HG02610 (cell line): ENCODE measurements at regions not wholly inside any gene's neighbourhood (a gene's known extent, or its start where the extent isn't known, plus 50 kb on each side); places are given as distances from the start of the nearest gene placed in this dataset.
A peak's percentile ranks its signal among the peaks of the same experiment; 100 is the strongest.

Source experiments
- ATAC-seq: cut with Tn5 transposase; IDR thresholded peaks from one replicate; pipeline ENCODE4 v1.9.1; 2021; ENCODE audit warnings: mild to moderate bottlenecking, moderate library complexity; ENCODE audit not compliant: unreplicated experiment

GRCh38 chr12:93101367-93101766, 172.3 kb upstream of the EEA1 start:
- no peak for ATAC-seq

DNA sequence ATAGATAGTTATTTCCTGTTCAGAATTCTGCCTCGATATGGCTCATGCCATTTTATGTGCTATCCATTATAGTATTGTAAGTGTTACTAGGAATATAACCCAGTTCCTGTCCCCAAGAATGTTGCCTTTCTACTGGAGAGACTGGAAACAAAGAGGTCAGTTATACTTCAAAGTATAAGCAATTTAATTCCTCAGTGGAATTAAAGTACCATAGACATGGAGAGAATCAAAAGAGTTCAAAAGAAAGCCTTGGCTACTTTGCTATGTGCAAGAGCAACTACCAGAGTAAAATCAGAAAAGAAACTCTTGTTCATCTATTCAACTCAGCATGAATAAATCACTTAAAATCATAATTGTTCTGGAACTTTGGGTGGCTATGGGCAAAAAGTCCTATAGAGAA, 173.2 kb upstream of the EEA1 start:
- ATAC-seq = no peak

DNA sequence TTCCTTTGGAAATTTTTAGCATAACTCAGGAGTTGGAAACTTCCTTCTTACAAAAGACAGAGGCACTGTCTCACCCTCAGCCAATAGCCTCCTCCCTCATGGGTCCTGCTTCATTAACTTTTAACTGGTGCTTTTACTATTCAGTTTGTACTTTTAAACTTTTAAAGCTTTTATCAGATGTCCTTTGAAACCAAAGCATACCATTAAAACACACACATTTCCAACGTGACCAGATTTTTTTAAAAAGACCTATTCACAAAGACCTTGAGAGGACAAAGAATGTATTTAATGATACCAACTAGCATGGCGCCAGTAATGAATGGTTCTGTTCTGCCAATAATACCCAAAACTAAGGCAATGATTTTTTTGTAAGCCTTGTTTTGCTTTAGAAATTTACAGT, 173.6 kb upstream of the EEA1 start:
- ATAC-seq = no peak

DNA sequence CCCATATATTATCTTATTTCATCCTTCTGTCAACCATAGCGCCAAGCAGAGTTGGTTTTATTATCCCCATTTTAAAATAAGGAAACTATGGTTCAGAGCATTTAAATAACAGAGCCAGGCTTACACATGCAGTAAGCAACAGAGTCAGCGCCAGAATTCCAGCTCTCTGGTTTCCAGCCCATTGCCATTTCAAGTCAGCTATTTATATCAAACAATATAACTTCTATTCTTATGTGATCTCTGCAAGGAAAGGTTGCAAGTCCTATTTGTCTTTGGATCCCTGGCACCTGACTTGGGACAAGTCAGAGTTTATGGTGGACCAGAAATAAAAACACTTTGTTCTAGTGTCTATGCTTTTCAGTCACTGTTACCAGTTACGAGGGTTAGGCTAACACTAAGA, 174.1 kb upstream of the EEA1 start:
- ATAC-seq = no peak

DNA sequence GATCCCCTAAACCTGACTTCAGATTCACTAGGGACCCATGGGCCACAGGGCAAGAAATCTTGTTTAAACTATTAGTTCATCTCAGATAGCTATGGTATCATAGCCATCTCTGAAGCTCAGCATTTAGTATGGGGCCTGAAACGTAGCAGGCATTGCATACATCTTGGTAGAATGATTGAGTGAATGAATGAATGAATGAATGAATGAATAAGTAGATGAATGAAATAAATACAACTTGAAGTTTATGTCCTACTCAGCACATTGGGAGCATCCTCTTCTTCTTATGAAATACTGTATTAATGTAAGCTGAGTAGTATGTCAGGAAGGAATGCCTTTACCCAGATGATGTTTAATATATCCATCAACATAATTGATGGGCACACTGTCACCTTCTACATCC, 175.4 kb upstream of the EEA1 start:
- no peak for ATAC-seq

GRCh38 chr12:93106910-93107309, 177.8 kb upstream of the EEA1 start:
- no peak for ATAC-seq

DNA sequence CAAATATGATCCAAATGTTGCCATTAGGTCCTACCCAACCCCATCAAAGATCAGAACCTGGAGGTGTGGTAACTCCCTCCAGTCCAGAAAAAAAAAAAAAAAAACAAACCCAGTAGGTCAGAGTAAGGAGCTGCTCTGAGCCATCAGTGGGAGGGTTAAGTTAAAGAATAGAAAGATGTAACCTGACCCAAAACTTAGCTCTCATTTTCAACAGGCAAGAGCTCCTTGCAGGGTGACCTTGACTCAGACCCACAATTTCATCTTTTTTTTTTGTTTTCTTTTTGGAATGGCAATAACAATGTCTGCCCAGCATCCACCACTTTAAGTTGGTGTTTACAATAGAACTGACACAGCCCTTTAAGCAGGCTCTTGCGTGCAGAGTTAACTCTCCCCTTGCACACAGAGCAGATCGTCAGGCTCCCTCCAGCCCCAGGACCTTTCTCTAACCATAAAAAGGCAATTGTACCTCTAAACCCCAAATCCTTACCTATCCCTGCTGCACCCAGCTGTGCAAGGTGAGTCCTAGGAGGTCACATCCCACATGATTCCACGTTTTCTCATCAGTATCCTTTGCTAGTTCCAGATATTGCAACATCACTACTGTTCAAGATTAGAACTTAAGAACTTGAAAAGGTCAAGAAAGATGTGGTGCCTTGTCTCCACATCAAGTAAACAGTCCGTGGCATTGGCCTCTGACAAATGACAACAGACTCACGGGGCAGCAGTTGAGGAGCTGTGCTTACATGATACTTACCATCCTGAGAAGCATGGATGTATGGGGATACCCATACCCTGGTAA, 178.6 kb upstream of the EEA1 start:
- no peak for ATAC-seq

DNA sequence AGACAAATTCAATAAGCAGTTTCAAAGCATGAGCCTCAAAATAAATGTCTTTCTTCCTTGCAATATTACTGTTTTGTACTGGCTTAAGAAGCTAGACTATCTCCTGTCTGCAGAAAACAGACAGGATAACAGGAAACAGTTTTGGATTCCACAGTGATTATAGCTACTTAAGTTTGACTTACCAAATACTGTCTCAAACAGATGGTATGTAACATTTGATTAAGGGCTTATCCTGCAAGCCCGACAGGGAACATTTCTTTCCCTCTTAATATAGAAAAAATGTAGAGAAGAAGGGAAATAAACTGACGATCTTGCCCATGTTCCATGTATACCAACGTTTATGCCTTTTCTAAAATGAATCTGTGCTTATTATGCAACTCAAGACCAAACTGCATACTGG, 179.9 kb upstream of the EEA1 start:
- ATAC-seq = no peak

DNA sequence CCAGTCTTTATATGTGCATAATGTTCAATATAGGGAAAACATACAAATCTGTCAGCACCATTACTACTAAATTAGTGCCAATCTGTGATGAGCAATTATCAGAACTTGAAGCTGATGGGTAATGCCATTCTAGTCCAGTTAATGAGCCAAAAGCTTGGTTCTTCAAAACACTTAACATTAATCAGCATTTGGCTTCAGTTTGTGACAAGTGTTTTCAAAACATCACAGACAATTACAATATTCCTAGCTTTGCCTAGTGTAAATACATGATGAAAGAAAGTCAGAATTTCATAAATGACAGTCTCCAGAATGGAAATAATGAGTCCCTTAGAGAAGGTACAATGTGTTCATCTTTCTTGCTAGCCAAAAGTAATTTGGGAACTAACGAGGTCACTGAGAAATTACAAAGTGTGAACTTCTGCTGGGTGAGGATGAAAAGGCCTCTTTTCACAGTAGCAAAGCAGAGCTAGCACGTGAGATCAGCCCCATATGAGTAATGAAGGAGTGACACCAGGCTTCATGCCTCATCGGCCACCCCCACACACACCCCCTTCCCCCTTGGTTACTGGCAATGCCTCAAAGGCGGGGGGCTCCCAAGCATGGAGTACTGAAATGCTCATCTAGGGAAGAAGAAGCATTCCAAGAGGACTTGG, 180.6 kb upstream of the EEA1 start:
- ATAC-seq = peak; percentile 70

- ATAC-seq = no peak
Measured at GRCh38 chr12:93111773-93112172, 182.7 kb upstream of the EEA1 start.

DNA sequence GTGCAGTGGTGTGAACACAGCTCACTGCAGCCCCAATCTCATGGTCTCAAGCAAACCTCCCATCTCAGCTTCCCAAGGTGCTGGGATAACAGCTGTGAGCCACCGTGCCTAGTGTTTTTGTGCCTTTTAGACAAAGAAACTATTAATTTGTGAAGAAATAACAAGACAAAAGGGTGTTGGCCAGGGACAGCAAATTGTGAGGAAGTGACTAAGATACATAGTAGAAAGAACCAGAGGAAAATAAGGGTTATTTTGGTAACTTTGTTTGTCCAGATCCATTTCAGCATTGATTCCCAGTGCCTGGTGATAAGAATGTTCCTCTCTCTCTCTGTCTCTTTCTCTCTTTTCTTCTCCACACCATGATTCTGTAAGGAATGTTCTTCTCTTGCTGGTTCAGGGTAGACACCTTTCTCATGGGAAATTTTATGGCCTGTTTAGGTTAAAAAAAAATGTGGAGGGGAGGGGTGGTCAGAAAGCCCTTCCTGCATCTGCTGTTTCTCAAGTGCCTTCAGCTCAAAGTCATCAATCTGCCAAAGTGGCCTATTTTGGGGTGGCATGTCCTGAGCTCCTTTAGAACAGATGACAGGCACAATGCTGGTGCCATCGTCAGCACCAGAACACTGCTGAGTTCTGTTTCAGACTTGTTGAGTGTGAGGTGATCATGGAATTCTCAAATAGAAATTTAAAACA, 184.4 kb upstream of the EEA1 start:
- no peak for ATAC-seq

- no peak for ATAC-seq
Measured at GRCh38 chr12:93115198-93115601, 186.1 kb upstream of the EEA1 start.

- no peak for ATAC-seq
Measured at GRCh38 chr12:93115646-93116045, 186.6 kb upstream of the EEA1 start.

GRCh38 chr12:93116632-93117031, 187.5 kb upstream of the EEA1 start:
- ATAC-seq = no peak

DNA sequence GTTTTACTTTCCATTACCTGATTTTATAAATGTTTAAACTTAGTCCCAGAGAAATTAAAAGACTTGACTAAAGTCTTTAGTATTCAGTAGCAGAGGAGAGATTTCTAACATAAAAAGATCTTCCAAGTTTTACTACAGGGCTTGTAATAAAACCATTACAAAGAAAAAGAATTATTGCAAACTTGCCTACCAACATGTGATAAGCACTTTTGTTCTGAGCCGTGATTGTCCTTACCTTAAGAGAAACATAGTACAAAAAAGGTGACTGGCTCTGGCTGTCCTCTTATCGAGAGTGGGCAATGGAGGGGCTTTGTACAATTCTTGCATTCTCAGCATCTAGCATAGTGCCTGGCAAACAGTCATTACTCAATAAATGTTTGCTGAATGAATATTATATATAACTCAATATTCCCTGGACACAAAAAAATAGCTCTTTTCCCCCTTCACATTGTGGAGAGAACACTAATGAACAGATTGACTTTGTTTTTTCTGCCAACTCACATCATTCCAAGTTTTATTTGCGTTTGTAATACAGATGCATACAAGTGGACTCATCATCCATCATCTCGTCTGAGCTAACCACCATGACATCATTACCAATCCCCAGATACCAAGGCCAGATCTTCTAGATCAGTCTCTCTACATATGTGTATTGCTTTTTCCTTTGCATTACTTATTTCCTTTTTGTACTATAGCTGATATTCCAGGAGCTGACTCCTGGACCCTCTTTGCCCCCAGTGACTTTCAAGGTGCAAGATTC, 192.8 kb upstream of the EEA1 start:
- ATAC-seq = no peak

DNA sequence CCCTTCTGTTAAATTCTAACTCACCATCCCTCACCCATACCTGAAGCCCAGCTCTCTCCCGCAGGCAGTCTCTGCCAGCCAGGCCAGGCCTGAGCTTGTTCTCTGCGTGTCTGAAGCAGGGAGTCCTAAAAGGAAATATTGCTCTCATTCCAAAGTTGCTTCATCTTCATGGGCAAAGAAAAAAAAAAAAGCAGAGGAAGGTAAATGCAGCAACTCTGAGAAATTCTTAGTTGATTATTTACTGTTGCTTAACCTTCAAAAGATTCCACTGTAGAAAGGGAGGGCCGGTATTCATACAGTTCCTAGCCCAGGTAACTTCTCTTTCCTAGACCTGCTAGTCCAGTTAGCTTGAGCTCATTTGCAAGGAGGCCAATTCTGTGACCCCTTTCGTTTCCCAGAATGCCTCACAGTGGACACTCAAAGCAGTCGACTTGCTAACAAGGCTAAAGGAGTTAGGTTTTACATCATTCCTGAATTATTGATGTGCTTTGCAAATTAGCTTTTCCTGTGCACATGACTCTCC, 193.5 kb upstream of the EEA1 start:
- ATAC-seq = no peak

- peak; percentile 35 for ATAC-seq
Measured at GRCh38 chr12:93125126-93125525, 196.0 kb upstream of the EEA1 start.

DNA sequence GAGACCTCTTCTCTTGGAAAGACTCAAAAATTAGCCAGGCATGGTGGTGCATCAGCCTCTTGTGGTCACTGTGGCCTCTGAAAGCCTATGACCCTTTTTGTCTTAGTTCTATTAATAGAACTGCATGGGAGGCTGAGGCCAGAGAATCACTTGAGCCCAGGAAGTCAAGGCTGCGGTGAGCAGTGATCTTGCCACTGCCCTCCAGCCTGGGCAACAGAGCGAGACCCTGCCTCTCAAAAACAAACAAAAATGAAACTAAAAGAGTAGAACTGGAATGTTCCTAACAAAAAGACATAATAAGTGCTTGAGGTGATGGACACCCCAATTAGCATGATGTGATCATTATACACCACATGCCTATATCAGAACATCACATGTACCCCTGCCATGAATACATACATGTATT, 197.0 kb upstream of the EEA1 start:
- ATAC-seq = peak; percentile 54

- ATAC-seq = no peak
Measured at GRCh38 chr12:93127107-93127560, 198.0 kb upstream of the EEA1 start.

- no peak for ATAC-seq
Measured at GRCh38 chr12:93127582-93128331, 198.7 kb upstream of the EEA1 start.
